Subcutaneous abdominal adipose tissue (tissue), 5 donors: ENCODE measurements at regions not wholly inside any gene's neighbourhood (a gene's known extent, or its start where the extent isn't known, plus 50 kb on each side); places are given as distances from the start of the nearest gene placed in this dataset.

Experiments
- H3K27ac ChIP-seq: one replicate; pipeline ENCODE4 v1.7.0; 2013; ENCODE audit warnings: low read depth, mild to moderate bottlenecking, inconsistent platforms, low read length, moderate library complexity
- H3K27me3 ChIP-seq, 5 donors: one replicate each; pipeline ENCODE4 v1.7.0; 2013; ENCODE audit warnings: low read length in 5 of 5, inconsistent platforms in 1 of 5; ENCODE audit not compliant: control insufficient read depth in 5 of 5, insufficient read depth in 4 of 5
- H3K36me3 ChIP-seq, 5 donors: one replicate each; pipeline ENCODE4 v1.7.0; 2013; ENCODE audit warnings: low read length in 5 of 5; ENCODE audit not compliant: control insufficient read depth in 5 of 5, insufficient read depth in 5 of 5
- H3K4me1 ChIP-seq, 5 donors: one replicate each; pipeline ENCODE4 v1.7.0; 2013; ENCODE audit warnings: low read length in 5 of 5, mild to moderate bottlenecking in 3 of 5, moderate library complexity in 1 of 5; ENCODE audit not compliant: control insufficient read depth in 5 of 5, insufficient read depth in 5 of 5
- H3K4me3 ChIP-seq, 5 donors: one replicate each; pipeline ENCODE4 v1.7.0; 2013; ENCODE audit warnings: low read length in 5 of 5, low read depth in 1 of 5
- H3K9ac ChIP-seq, 5 donors: one replicate each; pipeline ENCODE4 v1.7.0; 2013; ENCODE audit warnings: low read length in 5 of 5, mild to moderate bottlenecking in 4 of 5, moderate library complexity in 3 of 5
- H3K9me3 ChIP-seq, 5 donors: one replicate each; pipeline ENCODE4 v1.7.0; 2013; ENCODE audit warnings: low read length in 5 of 5; ENCODE audit not compliant: control insufficient read depth in 5 of 5
- donor health status: healthy.
- donor health status: healthy.
- donor health status: healthy.
- donor health status: healthy.
- donor health status: healthy.

DNA sequence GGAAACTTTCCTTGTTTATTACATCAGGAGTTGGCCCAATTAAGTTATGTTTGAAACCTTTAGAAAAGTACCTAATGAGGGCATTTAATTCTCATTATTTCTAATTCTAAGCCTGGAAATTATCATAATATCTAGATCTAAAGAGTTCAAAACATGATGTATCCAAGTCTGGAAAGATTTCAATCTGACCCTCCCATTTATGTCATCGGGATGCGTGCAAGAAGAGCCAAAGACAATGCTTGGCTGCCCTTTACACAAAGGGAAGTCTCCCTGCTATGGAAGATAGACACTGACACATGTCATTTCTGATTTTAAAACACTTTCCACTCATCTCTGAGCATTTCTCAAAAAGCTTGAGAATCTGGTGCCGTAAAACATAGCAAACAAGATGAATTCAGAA, 222.4 kb downstream of the ANTXR2 start:
- H3K36me3 ChIP-seq, result no peaks in the 10 kb centered on the region
- H3K4me3 ChIP-seq, result no peak overlapping the region
- peaks cover 0 to 5% (median 5%) of the 10 kb centered on the region in 5 donors for H3K4me1 ChIP-seq
- H3K9ac ChIP-seq, result no peak overlapping the region
- H3K27ac ChIP-seq, result no peak overlapping the region
- no peaks in the 10 kb centered on the region for H3K9me3 ChIP-seq
- no peaks in the 10 kb centered on the region for H3K27me3 ChIP-seq

DNA sequence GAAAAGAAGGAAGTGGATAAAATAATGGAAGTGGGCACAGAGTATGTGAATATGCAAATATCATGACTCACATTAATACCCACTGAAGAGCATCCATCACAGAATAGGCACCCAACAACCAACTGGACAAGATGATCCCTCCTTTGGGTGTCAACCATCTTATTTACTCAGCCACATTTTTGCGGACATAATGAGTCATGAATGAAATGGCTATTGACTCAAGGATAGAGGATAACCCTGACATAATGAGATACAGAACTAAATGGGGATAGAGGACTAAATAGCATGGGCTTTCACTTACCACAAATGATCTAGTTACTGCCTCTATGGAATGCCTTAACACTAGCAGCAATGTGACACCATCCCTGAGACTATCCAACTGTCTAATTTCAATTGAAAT, 224.7 kb downstream of the ANTXR2 start:
- Histone ChIP-seq H3K9me3 (peaks cover 0 to 13% (median 8%) of the 10 kb centered on the region in 5 donors), H3K4me1 (peaks cover 0 to 5% (median 0%) of the 10 kb centered on the region in 5 donors), H3K27me3 (no peaks in the 10 kb centered on the region), H3K27ac (no peak overlapping the region), H3K4me3 (no peak overlapping the region), H3K9ac (no peak overlapping the region), H3K36me3 (no peaks in the 10 kb centered on the region)

GRCh38 chr4:79847411-79847810, 225.6 kb downstream of the ANTXR2 start:
- no peaks in the 10 kb centered on the region for H3K36me3 ChIP-seq
- H3K27ac ChIP-seq, result no peak overlapping the region
- peaks cover 0 to 5% (median 0%) of the 10 kb centered on the region in 5 donors for H3K4me1 ChIP-seq
- H3K27me3 ChIP-seq, result no peaks in the 10 kb centered on the region
- H3K9me3 ChIP-seq, result peaks cover 5 to 19% (median 9%) of the 10 kb centered on the region in 5 donors
- no peak overlapping the region for H3K9ac ChIP-seq
- H3K4me3 ChIP-seq, result no peak overlapping the region

GRCh38 chr4:79842162-79842561, 230.9 kb downstream of the ANTXR2 start:
- Histone ChIP-seq H3K27ac (no peak overlapping the region), H3K36me3 (no peaks in the 10 kb centered on the region), H3K4me3 (no peak overlapping the region), H3K9ac (no peak overlapping the region), H3K9me3 (peaks cover 7 to 26% (median 13%) of the 10 kb centered on the region in 5 donors), H3K4me1 (no peaks in the 10 kb centered on the region), H3K27me3 (no peaks in the 10 kb centered on the region)

- Histone ChIP-seq H3K9me3 (peaks cover 0 to 2% (median 0%) of the 10 kb centered on the region in 5 donors), H3K27me3 (no peaks in the 10 kb centered on the region), H3K4me3 (no peak overlapping the region), H3K36me3 (no peaks in the 10 kb centered on the region), H3K4me1 (no peaks in the 10 kb centered on the region), H3K27ac (peak overlapping the region; percentile 16), H3K9ac (no peak overlapping the region)
Measured at GRCh38 chr4:79833857-79834256, 239.2 kb downstream of the ANTXR2 start.

DNA sequence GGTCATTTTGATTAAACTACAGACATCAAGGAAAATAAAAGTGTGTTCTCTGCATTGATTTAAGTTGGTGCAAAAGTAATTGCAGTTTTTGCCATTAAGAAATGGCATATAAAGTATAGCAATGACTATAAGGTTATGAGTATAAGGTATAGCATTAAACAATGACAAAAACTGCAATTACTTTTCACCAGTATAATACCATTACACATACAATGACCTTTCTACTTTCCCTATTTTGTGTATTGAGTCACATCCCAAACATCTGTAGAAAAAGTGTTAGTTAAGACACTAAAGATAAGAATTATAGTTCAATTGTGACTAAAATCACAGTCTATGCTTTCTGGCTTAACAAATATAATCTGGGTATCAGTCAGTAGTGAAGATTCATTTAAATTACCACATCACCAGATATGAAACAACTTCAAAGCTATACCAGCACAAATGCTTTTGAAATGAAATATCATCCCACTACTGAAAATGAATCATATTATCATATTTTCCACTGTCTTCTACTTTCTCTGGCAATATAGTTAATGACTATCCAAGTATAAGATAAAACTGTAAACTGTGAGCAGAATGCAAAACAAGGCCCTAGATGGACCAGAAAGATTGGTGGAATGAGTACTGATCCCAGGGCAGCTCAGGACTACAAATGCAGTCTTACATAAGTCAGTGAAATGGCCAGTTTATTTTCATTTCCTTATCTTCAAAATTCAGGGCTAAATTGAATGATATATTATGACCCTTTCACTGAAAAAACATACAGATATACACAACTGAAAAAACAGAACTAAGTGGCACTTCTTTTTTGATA, 241.1 kb downstream of the ANTXR2 start:
- Histone ChIP-seq H3K4me1 (no peaks in the 10 kb centered on the region), H3K4me3 (no peak overlapping the region), H3K27ac (no peak overlapping the region), H3K36me3 (no peaks in the 10 kb centered on the region), H3K9ac (no peak overlapping the region), H3K9me3 (no peaks in the 10 kb centered on the region), H3K27me3 (no peaks in the 10 kb centered on the region)

- Histone ChIP-seq H3K9me3 (no peaks in the 10 kb centered on the region), H3K4me3 (no peak overlapping the region), H3K36me3 (no peaks in the 10 kb centered on the region), H3K9ac (no peak overlapping the region), H3K27ac (no peak overlapping the region), H3K27me3 (no peaks in the 10 kb centered on the region), H3K4me1 (no peaks in the 10 kb centered on the region)
Measured at GRCh38 chr4:79831119-79831528, 241.9 kb downstream of the ANTXR2 start.

DNA sequence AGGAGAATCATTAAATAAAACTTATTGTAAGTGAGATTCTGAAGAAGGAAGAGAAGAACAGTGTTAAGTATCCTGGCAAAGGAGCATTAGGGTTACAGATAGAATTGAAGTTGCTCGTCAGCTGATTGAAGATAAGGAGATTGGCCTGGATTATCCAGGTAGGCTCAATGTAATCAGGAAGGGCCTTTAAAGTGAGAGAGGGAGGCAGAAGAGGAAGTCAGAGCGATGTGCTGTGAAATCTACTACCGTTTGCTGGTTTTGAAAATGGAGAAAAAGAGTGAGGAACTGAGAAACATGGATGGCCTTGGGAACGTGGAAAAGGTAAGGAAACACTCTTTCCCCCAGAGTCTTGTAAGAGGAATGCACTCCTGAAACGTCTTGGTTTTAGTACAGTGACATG, 245.7 kb downstream of the ANTXR2 start:
- Histone ChIP-seq H3K27me3 (no peaks in the 10 kb centered on the region), H3K4me3 (no peak overlapping the region), H3K36me3 (no peaks in the 10 kb centered on the region), H3K9me3 (no peaks in the 10 kb centered on the region), H3K9ac (no peak overlapping the region), H3K4me1 (no peaks in the 10 kb centered on the region), H3K27ac (no peak overlapping the region)

DNA sequence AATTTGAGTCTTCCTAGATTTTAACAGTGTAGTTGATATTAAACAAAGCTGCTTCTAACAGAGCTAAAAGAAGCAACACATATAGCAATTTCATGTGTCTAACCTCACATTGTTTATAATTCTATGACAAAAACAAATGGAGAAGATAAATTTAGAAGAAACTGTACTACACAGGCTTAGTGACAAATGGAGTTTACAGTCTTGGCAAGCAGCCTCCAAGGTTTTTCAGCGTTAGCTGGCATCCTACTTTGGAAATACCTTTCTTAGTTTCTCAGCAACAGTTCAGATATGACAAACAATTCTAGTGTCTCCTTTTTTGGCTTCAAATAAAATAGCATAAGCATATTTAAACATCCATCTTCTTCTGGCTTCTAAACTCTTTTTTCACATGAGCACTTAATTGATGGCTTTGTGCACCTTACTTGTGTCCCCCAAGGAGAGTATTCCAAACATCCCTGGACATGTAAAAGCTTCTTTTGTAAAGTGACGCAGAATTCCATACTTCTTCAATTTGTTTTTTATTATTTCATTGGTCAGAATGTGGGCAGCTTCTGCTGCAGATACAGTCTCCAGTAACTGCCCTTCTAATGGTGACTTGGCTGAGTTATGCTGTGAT, 249.8 kb downstream of the ANTXR2 start:
- no peak overlapping the region for H3K4me3 ChIP-seq
- H3K27ac ChIP-seq, result no peak overlapping the region
- H3K27me3 ChIP-seq, result no peaks in the 10 kb centered on the region
- no peaks in the 10 kb centered on the region for H3K36me3 ChIP-seq
- H3K9me3 ChIP-seq, result no peaks in the 10 kb centered on the region
- no peak overlapping the region for H3K9ac ChIP-seq
- H3K4me1 ChIP-seq, result no peaks in the 10 kb centered on the region

DNA sequence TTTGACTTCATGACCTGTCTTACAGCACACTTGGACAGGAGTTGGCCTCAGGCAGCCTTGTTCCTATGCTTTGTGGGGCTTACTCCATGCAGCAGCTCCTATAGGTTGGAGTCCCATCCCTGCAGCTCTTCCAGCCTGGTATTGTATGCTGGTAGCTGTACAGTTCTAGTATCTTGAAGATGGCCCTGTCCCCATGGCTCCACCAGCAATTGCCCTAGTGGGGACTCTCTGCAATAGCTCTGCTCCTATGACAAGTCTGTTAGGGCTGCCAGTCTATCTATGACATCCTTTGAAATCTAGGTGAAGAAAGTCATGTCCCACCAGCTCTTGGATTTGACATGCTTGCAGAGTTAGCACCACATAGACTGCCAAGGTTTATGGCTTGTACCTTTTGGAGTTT, 252.6 kb downstream of the ANTXR2 start:
- no peak overlapping the region for H3K4me3 ChIP-seq
- H3K9me3 ChIP-seq, result peaks cover 0 to 2% (median 0%) of the 10 kb centered on the region in 5 donors
- no peak overlapping the region for H3K27ac ChIP-seq
- no peak overlapping the region for H3K9ac ChIP-seq
- no peaks in the 10 kb centered on the region for H3K27me3 ChIP-seq
- no peaks in the 10 kb centered on the region for H3K4me1 ChIP-seq
- no peaks in the 10 kb centered on the region for H3K36me3 ChIP-seq
